ENCODE measurements at regions not wholly inside any gene's neighbourhood (a gene's known extent, or its start where the extent isn't known, plus 50 kb on each side); places are given as distances from the start of the nearest gene placed in this dataset.

DNA sequence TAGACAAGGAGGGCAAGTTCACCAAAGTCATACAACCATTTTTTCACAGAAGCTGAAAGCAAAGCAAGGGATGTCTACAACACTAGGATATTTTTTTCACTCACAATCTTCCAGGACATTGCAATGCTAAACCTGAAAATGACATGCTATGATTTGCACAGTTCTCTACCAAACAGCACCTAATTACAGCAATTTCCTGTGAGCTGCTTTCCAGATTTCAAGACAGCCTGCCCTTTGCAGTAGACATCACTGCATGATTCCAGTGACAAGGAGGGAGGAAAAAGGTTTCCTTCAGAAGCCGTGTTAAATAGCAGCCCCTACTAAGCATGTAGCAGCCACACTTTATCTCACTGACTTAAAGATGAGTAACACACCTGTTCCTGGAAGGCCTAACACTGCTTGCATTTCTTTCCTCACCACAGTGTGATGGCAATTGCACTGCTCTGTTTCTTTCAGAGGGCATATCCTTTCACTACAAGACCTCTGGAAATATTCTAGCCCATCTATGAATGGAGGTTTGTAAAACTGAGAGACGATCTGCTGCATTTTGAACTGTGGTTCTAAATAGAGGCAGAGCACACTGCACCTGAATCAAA lies 97.1 kb downstream of the DUSP10 start:
- TF ChIP-seq, protein P1, sequence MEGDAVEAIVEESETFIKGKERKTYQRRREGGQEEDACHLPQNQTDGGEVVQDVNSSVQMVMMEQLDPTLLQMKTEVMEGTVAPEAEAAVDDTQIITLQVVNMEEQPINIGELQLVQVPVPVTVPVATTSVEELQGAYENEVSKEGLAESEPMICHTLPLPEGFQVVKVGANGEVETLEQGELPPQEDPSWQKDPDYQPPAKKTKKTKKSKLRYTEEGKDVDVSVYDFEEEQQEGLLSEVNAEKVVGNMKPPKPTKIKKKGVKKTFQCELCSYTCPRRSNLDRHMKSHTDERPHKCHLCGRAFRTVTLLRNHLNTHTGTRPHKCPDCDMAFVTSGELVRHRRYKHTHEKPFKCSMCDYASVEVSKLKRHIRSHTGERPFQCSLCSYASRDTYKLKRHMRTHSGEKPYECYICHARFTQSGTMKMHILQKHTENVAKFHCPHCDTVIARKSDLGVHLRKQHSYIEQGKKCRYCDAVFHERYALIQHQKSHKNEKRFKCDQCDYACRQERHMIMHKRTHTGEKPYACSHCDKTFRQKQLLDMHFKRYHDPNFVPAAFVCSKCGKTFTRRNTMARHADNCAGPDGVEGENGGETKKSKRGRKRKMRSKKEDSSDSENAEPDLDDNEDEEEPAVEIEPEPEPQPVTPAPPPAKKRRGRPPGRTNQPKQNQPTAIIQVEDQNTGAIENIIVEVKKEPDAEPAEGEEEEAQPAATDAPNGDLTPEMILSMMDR (IDR thresholded peaks at IDR 0.05; ENCODE audit: low read length), result no peak
- TF ChIP-seq EZH2 (IDR thresholded peaks at IDR 0.05; ENCODE audit: borderline replicate concordance, low read length), result no peak
